Testis (tissue), 2 donors: ENCODE measurements at regions not wholly inside any gene's neighbourhood (a gene's known extent, or its start where the extent isn't known, plus 50 kb on each side); places are given as distances from the start of the nearest gene placed in this dataset.

Experiments
- CTCF ChIP-seq, 3 experiments: fragments of 450-650 bp in 2 of 3; fragments of 200-600 bp in 1 of 3; sonication (generic) in 1 of 3; IDR thresholded peaks; one replicate each; pipeline ENCODE4 v1.5.1; 2016 to 2019; ENCODE audit warnings: antibody characterized with exemption in 3 of 3, mild to moderate bottlenecking in 2 of 3, moderate library complexity in 1 of 3
- POLR2A ChIP-seq: fragments of 450-650 bp; IDR thresholded peaks from one replicate; pipeline ENCODE4 v1.6.1; 2017; ENCODE audit warnings: antibody characterized with exemption, mild to moderate bottlenecking, moderate library complexity

GRCh38 chr3:28672406-28672805 lies 323.8 kb upstream of the AZI2 start:
- TF ChIP-seq CTCF (IDR thresholded peaks at IDR 0.05): no peak
- TF ChIP-seq POLR2A: no peak
